ENCODE measurements at regions not wholly inside any gene's neighbourhood (a gene's known extent, or its start where the extent isn't known, plus 50 kb on each side); places are given as distances from the start of the nearest gene placed in this dataset.
"Not testable (repeated sequence)": the region's sequence is repeated elsewhere in the genome, so short reads cannot be mapped to it uniquely, and the experiment has no call there.

- no peak for DNase-seq (ENCODE audit: low spot score)
Measured at GRCh38 chr9:108765265-108765664, 90.5 kb downstream of the ACTL7B start.

GRCh38 chr9:108762348-108763055 is 93.3 kb downstream of the ACTL7B start:
- DNase-seq (ENCODE audit: low spot score), result no peak

GRCh38 chr9:108761655-108762347 is 94.0 kb downstream of the ACTL7B start:
- peak; percentile 76 for DNase-seq (ENCODE audit: low spot score)

GRCh38 chr9:108760841-108761240 is 94.9 kb downstream of the ACTL7B start:
- no peak for DNase-seq (ENCODE audit: low spot score)

GRCh38 chr9:108759835-108760234 is 96.0 kb downstream of the ACTL7B start:
- DNase-seq (ENCODE audit: low spot score), result no peak

GRCh38 chr9:108759399-108759798 is 96.4 kb downstream of the ACTL7B start:
- no peak for DNase-seq (ENCODE audit: low spot score)

- DNase-seq (ENCODE audit: low spot score), result peak; percentile 42
Measured at GRCh38 chr9:108756746-108757490, 98.9 kb downstream of the ACTL7B start.

GRCh38 chr9:108755979-108756378 is 99.8 kb downstream of the ACTL7B start:
- no peak for DNase-seq (ENCODE audit: low spot score)

GRCh38 chr9:108751369-108751768 is 104.4 kb downstream of the ACTL7B start:
- DNase-seq (ENCODE audit: low spot score), result no peak

- no peak for DNase-seq (ENCODE audit: low spot score)
Measured at GRCh38 chr9:108750661-108751215, 105.0 kb downstream of the ACTL7B start.

- DNase-seq (ENCODE audit: low spot score), result no peak
Measured at GRCh38 chr9:108748776-108749175, 107.0 kb downstream of the ACTL7B start.

- DNase-seq (ENCODE audit: low spot score), result no peak
Measured at GRCh38 chr9:108746864-108747263, 108.9 kb downstream of the ACTL7B start.

- DNase-seq (ENCODE audit: low spot score), result no peak
Measured at GRCh38 chr9:108746001-108746400, 109.8 kb downstream of the ACTL7B start.

- DNase-seq (ENCODE audit: low spot score), result no peak
Measured at GRCh38 chr9:108744641-108745040, 111.1 kb downstream of the ACTL7B start.

GRCh38 chr9:108743901-108744371 is 111.8 kb downstream of the ACTL7B start:
- DNase-seq (ENCODE audit: low spot score), result peak; percentile 29

GRCh38 chr9:108743416-108743815 is 112.4 kb downstream of the ACTL7B start:
- DNase-seq (ENCODE audit: low spot score), result no peak

GRCh38 chr9:108742191-108742590 is 113.6 kb downstream of the ACTL7B start:
- no peak for DNase-seq (ENCODE audit: low spot score)

- DNase-seq (ENCODE audit: low spot score), result not testable (repeated sequence)
Measured at GRCh38 chr9:108731292-108731691, 124.5 kb downstream of the ACTL7B start.

- no peak for DNase-seq (ENCODE audit: low spot score)
Measured at GRCh38 chr9:108727580-108728111, 128.1 kb downstream of the ACTL7B start.

- no peak for DNase-seq (ENCODE audit: low spot score)
Measured at GRCh38 chr9:108724652-108725051, 131.1 kb downstream of the ACTL7B start.

GRCh38 chr9:108724122-108724521 is 131.7 kb downstream of the ACTL7B start:
- no peak for DNase-seq (ENCODE audit: low spot score)

GRCh38 chr9:108722396-108722795 is 133.4 kb downstream of the ACTL7B start:
- no peak for DNase-seq (ENCODE audit: low spot score)

All from iPS-NIHi11 (cell line).